Activated naive CD4-positive, alpha-beta T cell treated with anti-CD3 and anti-CD28 coated beads, Interleukin-2, amount 50 U/mL, for 16 hours (primary cell): ENCODE measurements at regions not wholly inside any gene's neighbourhood (a gene's known extent, or its start where the extent isn't known, plus 50 kb on each side); places are given as distances from the start of the nearest gene placed in this dataset.

ENCODE experiments used
- DNase-seq: peaks from one replicate; pipeline ENCODE4 v3.0.0-alpha.2; 2020

DNA sequence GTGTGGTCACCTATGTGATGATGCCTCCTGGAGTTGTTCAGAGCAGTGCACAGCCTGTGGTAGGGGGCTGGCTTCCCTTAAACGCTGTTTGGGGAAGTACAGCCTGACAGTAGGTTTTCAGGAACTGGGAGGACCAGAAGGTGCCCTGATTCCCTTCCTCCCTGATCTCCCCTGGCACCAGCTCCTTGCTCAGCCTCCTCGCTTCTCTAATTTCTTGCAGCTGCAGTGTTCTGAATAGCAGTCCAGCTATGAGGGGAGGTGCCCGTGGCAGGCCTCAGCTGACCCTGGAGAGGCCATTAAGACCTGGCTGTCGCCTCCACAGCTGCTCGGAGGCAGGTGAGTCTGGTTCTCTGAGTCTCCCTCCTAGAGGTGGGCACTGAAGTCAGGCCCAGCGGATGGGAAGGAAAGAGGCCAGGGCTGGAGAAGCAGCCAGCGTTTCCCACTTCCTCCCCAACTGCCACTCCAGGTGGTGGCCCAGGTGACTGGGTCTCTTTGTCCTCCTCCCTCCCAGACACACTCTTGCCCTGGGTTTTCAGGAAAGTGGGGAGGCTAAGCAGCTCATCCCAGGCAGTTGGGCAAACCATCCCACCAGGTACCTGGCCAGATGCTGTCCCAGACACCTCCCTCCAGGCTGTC is 52.0 kb upstream of the RPL11 start:
- no peak for DNase-seq

DNA sequence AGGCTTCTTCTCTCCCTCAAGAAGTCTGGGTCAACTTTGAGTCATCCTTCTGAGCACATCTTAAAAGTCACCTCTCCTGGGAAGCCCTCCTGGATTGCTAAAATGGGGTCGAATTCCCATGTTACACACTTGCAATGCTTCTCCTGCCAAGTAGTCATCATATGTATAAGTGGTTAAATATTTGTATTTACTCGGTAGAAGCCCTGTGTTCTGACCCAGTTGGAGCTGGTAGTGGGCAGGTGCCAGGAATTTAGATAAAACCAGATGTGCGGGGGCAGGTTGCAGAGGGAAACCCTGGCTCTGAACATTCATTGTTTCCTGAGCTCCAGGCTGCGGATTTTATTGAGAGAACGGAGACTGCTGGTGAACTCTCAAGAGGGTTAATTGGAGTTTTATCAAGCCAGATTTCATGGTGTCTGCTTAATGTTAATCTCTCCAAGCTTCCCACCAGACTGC is 52.8 kb upstream of the RPL11 start:
- no peak for DNase-seq

DNA sequence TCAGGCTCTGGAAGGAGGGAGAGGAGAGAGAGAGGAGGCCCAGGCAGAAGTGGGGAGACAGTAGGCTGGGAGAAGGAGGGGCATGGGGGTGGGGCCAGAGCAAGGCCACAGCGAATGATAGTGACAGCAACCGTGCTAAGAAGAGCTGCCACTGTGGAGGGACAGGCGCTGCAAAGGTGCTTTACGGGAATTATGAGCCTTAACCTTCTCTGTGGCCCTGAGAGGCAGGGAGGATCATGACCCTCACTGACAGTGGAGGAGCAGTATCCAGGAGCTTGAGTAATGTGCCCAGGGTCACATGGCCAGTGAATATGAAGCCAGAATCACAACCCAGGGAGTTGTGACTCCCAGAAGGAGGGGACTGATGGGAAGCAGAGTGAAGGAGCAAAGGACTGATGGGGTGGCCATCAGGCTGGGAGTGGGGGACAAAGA is 53.4 kb upstream of the RPL11 start:
- no peak for DNase-seq

DNA sequence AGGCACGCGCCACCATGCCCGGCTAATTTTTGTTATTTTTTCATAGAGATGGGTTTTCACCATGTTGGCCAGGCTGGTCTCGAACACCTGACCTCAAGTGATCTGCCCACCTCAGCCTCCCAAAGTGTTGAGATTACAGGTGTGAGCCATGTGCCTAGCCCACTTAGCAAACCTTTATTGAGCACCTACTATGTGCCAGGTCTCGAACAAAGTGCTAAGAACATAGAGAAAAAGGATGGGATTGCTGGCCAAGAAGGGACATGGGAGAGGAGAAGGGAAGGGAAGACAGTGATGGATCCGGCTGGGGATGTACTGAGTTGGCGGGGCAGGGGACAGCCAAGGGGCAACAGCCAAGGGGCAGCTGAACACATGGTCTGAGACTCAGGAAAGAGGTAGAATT is 55.6 kb upstream of the RPL11 start:
- DNase-seq = no peak

DNA sequence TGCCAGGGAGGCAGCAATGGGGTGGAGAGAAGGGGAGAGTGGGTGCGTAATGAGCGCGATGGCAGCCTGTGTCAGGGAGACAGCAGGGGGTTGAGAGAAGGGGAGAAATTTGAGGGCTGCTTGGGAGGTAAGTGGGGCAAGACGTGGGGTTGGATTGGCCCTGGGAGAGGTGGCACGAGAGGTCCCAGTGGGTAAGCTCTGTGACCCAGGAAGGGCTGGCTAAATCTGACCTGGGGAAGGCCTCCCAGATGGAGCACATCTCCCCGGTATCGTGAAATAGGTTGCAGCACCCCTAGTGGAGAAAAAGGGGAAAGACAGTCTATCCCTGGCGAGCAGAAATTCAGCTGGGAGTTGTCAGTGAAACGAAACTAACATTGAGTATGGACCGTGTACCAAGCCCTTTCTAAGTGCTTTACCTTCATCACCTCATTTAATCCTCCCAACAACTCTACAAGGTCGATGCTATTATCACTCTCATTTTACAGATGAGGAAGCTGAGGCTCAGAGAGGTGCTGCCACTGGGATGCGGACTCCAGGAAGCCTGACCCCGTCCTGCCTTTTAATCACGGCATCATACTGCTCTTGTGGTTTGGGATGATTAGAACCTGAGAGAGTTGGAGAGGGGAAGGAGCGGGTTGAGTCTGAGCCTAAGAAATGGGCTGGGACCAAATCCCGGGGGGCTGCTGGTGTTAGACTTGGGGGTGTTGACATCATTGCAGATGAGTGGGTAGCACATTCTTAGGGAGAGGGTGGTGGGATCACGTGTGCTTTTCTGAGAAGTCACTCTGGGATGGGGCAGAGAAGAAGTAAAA is 56.6 kb upstream of the RPL11 start:
- DNase-seq = peak; percentile 42

DNA sequence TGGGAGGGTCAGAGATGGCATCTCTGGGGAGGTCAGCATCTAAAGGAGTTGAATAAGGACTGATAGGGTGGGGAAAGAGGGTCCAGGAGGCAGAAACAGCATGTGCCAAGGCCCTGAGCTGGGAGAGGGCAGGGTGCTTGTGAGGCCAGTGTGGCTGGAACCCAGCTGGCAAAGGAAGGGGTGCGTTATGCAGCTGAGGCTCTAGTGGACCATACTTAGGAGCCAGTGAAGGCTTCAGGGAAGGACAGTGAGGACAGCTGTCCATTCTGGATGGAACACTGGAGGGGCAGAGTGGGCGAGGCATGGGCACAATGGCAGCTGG is 57.1 kb upstream of the RPL11 start:
- no peak for DNase-seq

DNA sequence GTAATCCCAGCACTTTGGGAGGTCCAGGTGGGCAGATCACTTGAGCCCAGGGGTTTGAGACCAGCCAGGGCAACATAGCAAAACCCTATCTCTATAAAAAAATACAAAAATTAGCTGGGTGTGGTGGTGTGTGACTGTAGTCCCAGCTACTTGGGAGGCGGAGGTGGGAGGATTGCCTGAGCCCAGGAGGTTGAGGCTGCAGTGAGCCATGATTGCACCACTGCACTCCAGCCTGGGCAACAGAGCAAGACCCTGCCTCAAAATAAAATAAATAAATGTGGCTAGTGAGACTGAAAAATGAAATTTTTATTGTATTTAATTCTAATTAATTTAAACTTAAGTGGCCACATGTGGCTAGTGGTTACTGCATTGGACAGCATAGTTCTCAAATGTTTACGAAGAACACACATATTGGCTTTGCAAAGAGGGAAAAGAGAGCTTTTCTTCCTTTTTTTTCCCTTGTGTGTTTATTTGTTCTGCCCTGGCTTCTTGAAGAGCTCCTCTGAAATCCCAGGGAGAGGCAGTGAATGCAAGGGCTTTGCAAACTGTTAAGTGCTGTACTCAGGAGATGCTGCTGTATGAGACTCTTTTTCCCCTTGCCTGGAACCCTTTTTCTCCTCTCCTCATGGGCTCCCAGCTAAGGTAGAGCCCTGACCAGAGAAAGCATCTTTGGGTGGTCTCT is 59.0 kb upstream of the RPL11 start:
- no peak for DNase-seq

DNA sequence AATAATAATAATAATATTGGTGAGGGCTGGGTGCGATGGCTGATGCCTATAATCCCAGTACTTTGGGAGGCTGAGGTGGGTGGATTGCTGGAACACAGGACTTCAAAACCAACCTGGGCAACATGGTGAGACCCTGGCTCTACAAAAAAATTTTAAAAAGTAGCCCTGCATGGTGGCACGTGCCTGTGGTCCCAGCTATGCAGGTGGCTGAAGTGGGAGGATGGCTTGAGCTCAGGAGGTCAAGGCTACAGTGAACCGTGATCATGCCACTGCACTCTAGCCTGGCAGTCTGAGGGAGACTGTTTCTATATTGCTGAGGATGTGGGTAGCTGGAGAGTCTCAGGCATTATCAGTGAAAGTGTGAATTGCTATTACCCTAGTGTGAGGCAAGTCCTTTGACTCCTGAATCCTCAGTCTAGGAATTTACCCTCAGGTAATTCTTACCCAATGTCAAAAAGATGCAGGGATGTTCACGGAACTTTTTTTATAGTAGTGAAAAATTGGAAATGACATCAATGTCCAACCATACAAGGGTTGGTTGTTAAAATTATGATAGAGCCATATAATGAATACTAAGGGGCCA is 61.8 kb upstream of the RPL11 start:
- no peak for DNase-seq

DNA sequence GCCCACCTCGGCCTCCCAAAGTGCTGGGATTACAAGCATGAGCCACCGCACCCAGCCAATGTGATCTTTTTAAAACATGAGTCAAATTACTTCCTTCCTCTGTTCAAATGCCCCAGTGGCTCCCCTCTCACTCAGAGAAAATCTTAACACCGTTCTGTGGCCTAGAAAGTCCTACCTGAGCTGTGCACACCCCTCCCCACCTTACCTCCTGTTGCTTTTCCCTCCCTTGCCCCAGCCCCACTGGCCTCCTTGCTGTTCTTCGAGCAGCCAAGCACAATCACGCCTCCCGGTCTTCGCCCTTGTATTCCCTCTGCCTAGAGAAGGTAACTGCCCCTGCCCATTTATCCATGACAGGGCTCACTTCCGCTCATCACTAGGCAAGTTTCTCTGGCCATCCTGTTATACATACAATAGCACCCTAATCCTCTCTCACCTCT is 62.6 kb upstream of the RPL11 start:
- no peak for DNase-seq

DNA sequence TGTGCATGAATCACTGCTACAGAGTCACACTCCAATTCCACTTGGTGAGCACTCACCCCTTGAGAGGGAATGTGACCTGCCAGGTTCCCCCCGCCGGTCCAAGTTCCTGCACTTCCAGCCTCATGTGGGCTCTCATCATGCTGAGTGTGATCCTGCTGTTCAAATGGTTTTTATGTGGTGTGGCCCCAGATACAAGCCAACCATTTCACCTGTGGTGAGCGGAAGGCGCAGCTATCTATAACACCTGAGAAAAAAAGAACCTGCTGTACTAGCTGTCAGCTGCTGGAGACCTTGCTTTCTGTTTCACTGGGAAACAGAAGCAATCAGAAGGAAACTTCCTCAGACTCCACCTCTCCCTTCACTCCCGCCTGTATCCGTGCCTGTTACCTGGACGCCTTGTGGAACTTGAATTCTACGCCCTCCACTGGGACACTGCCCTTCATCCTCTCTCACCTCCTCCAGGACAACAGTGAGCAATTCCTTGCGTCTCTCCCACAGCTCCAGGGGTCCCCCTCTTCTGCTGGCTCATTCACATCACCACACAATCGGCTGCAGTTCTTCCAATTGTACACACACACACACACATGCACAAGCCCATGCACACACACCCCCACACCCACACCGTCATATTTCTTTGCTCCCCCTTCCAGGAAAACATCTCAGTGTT is 64.4 kb upstream of the RPL11 start:
- DNase-seq = peak; percentile 25

DNA sequence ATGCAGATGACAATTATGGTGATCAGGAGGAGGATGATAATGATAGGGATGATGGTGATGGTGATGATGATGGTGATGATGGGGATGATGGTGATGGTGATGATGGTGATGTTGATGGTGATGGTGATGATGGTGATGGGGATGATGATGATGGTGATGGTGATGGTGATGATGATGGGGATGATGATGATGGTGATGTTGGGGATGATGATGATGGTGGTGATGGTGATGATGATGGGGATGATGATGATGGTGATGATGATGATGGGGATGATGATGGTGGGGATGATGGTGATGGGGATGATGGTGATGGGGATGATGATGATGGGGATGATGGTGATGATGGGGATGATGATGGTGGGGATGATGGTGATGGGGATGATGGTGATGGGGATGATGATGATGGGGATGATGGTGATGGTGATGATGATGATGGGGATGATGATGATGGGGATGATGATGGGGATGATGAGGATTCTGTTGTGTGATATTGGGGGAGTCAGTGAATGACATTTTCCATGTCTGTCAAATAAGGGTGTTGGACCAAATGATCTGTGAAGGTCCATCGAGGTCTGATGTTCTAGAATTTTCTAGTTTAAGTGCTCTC is 65.6 kb upstream of the RPL11 start:
- no peak for DNase-seq

DNA sequence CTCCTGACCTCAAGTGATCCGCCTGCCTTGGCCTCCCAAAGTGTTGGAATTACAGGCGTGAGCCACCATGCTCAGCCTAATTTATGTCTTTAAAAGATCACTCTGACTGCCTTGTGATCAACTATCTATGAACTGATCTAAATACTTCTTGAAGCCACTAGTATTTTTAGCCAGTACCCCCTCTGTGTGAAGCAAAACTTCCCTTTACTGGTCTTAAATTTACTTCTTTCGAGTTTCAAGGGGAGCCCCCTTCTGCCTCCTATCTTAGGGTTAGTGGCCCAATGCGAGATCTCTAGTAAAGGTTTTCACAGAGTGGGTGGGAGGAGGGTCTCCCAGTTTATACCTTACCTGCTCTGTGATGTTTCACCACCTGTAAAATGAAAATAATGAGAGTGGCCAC is 66.1 kb upstream of the RPL11 start:
- DNase-seq = no peak

DNA sequence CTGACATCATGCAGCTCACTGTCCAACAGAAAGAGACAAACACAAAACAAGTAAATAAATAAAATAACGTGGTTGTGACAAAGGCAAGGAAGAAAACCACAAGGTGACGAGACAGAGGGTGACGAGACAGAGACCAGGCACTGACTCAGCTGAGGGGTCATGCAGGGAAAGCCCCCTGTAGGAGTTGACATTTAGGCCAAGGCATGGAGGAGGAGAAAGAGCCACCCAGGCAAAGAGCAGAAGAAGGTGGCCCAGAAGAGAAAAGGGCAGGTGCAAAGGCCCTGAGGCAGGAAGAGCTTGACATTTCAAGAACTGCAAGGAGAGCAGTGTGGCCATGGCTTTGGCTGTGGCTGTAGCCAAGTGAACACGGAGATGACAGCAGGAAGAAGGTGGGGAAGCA is 65.1 kb upstream of the ID3 start:
- peak; percentile 53 for DNase-seq

DNA sequence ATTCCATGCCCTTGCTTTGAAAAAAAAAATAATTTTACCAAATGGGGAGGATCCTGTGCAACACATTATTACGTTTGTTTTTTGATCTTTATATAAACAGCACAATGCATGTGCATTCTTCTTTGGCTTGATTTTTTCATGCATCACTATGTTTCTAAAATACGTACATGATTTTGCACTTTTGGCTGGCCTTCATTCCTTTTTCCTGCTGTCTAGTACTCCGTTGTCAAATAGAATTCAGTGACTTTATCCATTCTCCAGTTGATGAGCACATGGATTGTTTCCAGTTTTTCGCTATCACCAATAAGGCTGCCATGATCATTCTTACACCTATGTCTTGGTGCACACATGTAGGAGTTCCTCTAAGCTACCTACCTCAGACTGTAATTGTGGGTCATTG is 63.0 kb upstream of the ID3 start:
- no peak for DNase-seq

DNA sequence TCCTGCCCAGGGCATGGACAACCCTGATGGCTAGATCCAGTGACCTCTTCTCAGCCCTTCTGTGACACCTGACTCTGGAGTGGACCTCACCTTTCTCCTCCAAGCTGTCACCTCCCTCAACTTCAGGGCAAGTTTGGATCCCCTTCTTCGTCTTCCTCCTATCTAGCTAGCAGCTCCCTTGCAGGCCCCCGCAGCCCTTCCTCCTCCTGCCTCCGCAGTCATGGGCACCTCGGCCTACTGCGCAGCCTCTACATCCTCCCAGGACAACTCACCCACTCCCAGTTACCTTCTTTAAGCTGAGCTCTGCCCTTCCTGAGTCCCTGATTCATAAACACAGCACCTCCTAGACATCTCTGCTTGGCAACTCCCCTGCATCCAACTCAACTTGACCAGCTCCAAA is 61.3 kb upstream of the ID3 start:
- no peak for DNase-seq

DNA sequence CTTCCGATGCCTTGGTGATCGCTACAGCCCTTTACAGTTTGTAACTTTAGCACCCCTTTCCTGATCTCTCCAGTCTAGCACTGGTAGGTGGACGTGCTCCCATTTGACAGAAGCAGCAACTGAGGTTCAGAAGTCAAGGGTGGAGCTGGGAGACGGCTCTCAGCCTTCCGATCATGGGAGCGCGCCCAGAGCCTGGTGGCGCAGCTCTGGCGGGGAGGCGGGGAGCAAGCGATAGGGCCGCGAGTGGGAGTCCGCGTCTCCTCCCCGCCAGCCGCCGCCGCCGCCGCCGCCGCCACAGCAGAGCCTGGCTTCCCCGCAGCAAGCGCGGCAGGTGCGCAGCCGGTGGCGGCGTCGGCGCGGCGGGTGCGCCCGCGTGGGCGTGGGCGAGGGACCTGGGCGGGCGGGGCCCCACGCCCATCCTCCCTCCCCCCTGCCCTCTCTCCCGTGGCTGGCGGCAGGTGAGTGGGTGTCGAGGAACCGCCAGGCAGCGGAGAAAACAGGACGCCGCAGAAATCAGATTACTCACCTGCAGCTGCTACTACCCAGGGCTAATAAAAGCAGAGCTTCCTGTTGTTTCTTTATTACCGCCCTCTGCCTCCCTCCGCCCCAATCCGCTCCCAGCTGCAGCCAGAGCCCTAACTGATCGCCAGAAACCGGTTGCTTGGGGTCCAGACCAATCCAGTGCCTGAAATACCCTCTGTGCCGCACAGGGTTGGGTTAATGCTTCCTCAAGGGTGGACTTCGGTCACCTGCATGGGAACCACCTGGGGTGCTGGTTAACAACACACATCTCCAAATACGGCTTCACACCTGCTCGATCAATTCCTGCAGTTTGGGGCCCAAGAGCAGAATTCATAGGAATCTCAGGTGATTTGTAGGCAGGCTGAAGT is 60.2 kb upstream of the ID3 start:
- DNase-seq = peak; percentile 84

DNA sequence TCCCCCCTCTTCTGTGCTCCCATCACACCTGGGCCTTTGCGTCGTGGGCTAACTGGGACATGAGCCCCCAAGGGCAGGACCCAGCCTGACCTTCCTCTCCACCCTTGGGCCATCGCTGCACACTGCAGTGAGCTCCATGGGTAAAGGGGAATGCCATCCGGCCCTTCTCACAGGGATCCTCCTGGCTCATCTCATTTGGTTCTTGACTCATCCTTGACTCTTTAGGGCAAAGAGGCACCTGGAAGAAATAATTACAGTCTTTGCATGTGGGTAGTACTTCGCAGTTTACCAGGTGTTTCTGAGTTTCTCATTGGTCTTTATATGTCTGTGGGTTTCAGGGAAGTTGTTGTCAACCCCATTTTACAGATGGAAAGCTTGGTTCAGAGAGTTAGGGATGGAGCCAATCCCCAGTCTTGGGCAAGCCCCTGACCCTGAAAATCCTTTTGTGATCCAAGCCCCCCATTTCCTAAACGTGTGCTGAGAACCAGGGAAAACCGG is 59.3 kb upstream of the ID3 start:
- no peak for DNase-seq

DNA sequence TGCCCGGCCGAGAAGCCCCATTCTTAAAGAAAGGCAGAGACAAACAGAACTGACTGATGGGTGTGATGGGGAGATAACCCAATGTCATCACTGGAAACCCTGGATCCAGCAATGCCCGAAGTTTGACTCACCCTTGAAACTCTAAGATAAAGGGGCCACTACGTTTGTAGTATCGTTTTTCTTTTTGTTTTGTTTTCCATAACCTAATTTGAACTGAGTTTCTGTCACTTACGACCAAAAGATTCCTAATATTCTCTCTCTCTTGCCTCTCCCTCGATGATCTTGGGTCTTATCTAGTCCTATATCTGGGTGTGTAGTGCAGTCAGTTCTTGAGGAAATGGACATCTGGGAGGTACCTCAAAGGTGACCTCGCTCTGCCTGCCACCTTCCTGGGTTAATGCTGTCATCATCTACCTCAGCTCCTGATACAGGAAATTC is 57.8 kb upstream of the ID3 start:
- peak; percentile 36 for DNase-seq

DNA sequence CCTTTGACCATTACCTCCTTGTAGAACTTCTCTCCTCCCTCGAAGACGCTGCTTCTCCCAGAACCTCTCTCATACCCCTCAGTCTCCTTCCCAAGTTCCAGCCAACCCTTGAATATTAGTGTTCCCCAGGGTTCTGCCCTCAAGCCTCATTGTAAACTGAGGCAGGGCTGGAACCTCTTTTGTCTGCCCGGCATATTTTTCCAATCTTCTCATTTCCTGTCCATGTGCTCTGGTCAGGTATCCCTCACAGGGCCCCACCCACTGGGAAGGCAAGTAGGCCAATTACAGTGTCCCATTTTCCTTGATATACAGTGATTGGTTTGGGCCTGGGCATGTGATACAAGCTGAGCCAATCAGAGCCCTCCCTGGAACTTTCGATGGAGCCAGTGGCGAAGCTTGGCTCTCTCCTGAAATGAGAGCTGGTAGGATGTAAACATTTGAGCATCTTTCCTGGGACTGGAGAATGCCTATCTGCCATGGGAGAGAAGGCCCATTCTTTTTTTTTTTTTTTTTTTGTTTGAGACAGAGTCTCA is 57.1 kb upstream of the ID3 start:
- DNase-seq = no peak

DNA sequence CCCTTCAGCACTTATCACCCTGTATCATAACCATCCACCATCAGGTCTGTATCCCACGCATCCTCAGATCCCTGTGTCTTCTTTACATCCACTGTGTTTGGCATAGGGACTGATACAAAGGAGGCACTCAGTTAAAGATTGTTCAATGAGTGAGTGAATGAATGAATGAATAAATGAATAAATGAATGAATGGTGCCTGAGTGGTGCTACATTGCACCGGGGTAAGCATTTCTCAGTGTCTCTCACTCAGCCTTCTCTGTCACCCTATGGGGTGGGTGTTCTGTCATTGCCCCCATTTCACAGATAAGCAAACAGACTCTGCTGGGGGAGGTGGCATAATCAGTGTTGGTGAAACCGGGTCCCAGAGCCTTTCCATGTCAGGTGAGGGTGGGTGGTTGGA is 56.6 kb upstream of the ID3 start:
- no peak for DNase-seq

DNA sequence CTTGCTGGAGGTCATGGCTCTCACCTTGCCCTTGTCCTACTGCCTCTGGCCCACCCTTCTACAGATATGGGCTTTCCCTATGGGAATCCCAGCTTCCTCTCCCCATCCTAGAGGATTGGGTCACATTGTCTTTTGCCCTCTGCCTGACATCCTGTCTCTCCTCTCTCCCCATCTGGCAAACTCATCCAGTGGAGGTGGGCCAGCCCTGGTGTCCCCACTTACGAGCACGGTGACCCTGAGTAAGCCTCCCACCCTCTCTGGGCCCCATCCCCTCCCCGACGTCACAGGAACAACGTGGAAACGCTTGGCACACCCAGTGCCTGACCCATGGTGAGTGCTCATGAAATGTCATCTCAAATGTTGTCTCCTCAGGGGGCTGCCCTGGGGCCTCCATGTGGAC is 56.1 kb upstream of the ID3 start:
- no peak for DNase-seq
